Ectodermal cell (in vitro differentiated cells): ENCODE measurements at regions not wholly inside any gene's neighbourhood (a gene's known extent, or its start where the extent isn't known, plus 50 kb on each side); places are given as distances from the start of the nearest gene placed in this dataset.

ENCODE experiments used
- H3K27ac ChIP-seq: 2 replicates; pipeline ENCODE4 v1.7.0; 2013; ENCODE audit warnings: mild to moderate bottlenecking, low read depth, low read length; ENCODE audit not compliant: insufficient read depth, poor library complexity, severe bottlenecking
- H3K27me3 ChIP-seq: 2 replicates; pipeline ENCODE4 v1.7.0; 2013; ENCODE audit warnings: mild to moderate bottlenecking, low read length; ENCODE audit not compliant: insufficient read depth, control insufficient read depth, poor library complexity, severe bottlenecking
- H3K36me3 ChIP-seq: one replicate; pipeline ENCODE4 v1.7.0; 2013; ENCODE audit warnings: low read length; ENCODE audit not compliant: control insufficient read depth, insufficient read depth
- H3K4me1 ChIP-seq: one replicate; pipeline ENCODE4 v1.7.0; 2013; ENCODE audit warnings: low read length; ENCODE audit not compliant: control insufficient read depth, insufficient read depth
- H3K4me3 ChIP-seq: 2 replicates; pipeline ENCODE4 v1.7.0; 2013; ENCODE audit warnings: low read depth, low read length, control low read depth; ENCODE audit not compliant: insufficient read depth
- H3K9me3 ChIP-seq: 2 replicates; pipeline ENCODE4 v1.7.0; 2013; ENCODE audit warnings: mild to moderate bottlenecking, low read length, moderate library complexity; ENCODE audit not compliant: control insufficient read depth
- WGBS, 2 experiments: methylation state at CpG; one replicate each; pipeline ENCODE4 v1.1.7; 2013; ENCODE audit warnings: missing lambda C conversion rate in 2 of 2; 5-methylcytosine and 5-hydroxymethylcytosine counted together

GRCh38 chr3:66709532-66709931, 208.7 kb upstream of the LRIG1 start:
- Histone ChIP-seq H3K27ac (no peak overlapping the region), H3K4me3 (no peak overlapping the region), H3K4me1 (peaks cover 6% of the 10 kb centered on the region), H3K9me3 (no peaks in the 10 kb centered on the region), H3K36me3 (no peaks in the 10 kb centered on the region), H3K27me3 (no peaks in the 10 kb centered on the region)
- 47 to 48% methylated on average over 3 of the region's 3 CpGs for WGBS, 2 experiments

- WGBS, 2 experiments = 70 to 90% methylated on average over 3 to 4 of the region's 4 CpGs
- H3K4me1 ChIP-seq = peaks cover 6% of the 10 kb centered on the region
These were observed 211.4 kb upstream of the LRIG1 start for GRCh38 chr3:66712210-66712609.

GRCh38 chr3:66713921-66714320, 213.1 kb upstream of the LRIG1 start:
- peaks cover 6% of the 10 kb centered on the region for H3K4me1 ChIP-seq
- no peaks in the 10 kb centered on the region for H3K36me3 ChIP-seq
- H3K9me3 ChIP-seq = no peaks in the 10 kb centered on the region
- no peaks in the 10 kb centered on the region for H3K27me3 ChIP-seq
- 71 to 80% methylated on average over 2 of the region's 2 CpGs for WGBS, 2 experiments
- H3K27ac ChIP-seq = no peak overlapping the region
- H3K4me3 ChIP-seq = no peak overlapping the region

More at GRCh38 chr3:66712210-66712609, 211.4 kb upstream of the LRIG1 start:
- no peak overlapping the region for H3K4me3 ChIP-seq
- no peaks in the 10 kb centered on the region for H3K27me3 ChIP-seq
- no peak overlapping the region for H3K27ac ChIP-seq
- H3K36me3 ChIP-seq = no peaks in the 10 kb centered on the region
- H3K9me3 ChIP-seq = no peaks in the 10 kb centered on the region

- no peaks in the 10 kb centered on the region for H3K9me3 ChIP-seq
- H3K27ac ChIP-seq = no peak overlapping the region
- H3K36me3 ChIP-seq = no peaks in the 10 kb centered on the region
- no peaks in the 10 kb centered on the region for H3K27me3 ChIP-seq
- 90 to 93% methylated on average over 2 of the region's 2 CpGs for WGBS, 2 experiments
- H3K4me3 ChIP-seq = no peak overlapping the region
- peaks cover 1% of the 10 kb centered on the region for H3K4me1 ChIP-seq
These were observed 215.0 kb upstream of the LRIG1 start for GRCh38 chr3:66715806-66716205.

- Histone ChIP-seq H3K9me3 (no peaks in the 10 kb centered on the region), H3K4me1 (peaks cover 6% of the 10 kb centered on the region), H3K27ac (no peak overlapping the region), H3K27me3 (no peaks in the 10 kb centered on the region), H3K36me3 (no peaks in the 10 kb centered on the region), H3K4me3 (no peak overlapping the region)
- WGBS, 2 experiments = 97 to 98% methylated on average over 7 of the region's 7 CpGs
These were observed 217.0 kb upstream of the LRIG1 start for GRCh38 chr3:66717806-66718205.

DNA sequence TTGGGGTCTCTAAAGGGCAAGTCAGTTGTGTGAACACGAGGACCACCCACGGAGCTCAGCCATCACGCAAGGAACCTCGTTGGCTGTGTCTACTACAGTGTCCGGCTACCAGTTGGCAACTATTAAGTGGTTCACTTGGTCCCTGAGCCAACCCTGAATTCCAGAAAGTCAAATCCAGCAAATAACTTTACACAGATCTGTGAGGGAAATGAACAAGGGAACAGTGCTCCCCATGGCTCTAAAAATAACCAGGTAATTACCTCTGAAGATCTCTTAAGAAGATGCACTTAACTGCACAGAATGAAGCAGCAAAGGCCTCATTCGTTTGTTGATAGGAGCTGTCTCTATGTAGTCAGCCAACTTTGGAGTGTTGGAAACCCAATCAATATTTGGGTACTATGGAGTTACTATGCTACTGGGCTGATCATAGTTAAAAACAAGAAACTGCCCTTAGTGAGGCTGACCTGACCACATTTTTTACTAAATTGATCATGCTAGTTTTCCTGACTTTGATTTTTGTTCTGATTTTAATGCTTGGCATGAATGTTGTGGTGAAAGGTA, 219.1 kb upstream of the LRIG1 start:
- Histone ChIP-seq H3K27ac (no peak overlapping the region), H3K9me3 (no peaks in the 10 kb centered on the region), H3K4me3 (no peak overlapping the region), H3K27me3 (no peaks in the 10 kb centered on the region), H3K4me1 (peaks cover 6% of the 10 kb centered on the region), H3K36me3 (no peaks in the 10 kb centered on the region)
- WGBS, 2 experiments = 92 to 95% methylated on average over 6 of the region's 6 CpGs

DNA sequence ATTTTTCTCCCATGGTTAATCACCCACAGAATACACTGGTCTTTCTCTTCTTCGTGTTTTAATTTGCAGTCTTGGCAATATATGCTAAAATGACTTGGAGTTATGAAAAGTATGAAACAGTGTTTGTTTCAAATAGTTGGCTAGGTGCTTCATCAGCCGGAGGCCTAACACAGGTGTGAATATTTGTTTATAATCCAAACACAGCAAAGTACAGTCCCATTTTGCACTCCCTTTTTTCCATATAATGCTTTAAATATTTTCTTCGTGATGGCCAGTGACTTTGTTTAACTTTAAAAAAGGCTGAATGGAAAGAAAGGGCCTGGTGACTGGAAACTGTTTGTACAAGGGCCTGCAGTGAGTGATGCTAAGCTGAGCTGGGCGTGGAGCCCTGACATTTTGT, 219.7 kb upstream of the LRIG1 start:
- no peak overlapping the region for H3K27ac ChIP-seq
- no peaks in the 10 kb centered on the region for H3K27me3 ChIP-seq
- H3K36me3 ChIP-seq = no peaks in the 10 kb centered on the region
- no peak overlapping the region for H3K4me3 ChIP-seq
- 88 to 90% methylated on average over 4 of the region's 4 CpGs for WGBS, 2 experiments
- no peaks in the 10 kb centered on the region for H3K9me3 ChIP-seq
- peaks cover 6% of the 10 kb centered on the region for H3K4me1 ChIP-seq

GRCh38 chr3:66722675-66723074, 221.9 kb upstream of the LRIG1 start:
- WGBS, 2 experiments = 88 to 91% methylated on average over 2 of the region's 2 CpGs
- no peak overlapping the region for H3K27ac ChIP-seq

DNA sequence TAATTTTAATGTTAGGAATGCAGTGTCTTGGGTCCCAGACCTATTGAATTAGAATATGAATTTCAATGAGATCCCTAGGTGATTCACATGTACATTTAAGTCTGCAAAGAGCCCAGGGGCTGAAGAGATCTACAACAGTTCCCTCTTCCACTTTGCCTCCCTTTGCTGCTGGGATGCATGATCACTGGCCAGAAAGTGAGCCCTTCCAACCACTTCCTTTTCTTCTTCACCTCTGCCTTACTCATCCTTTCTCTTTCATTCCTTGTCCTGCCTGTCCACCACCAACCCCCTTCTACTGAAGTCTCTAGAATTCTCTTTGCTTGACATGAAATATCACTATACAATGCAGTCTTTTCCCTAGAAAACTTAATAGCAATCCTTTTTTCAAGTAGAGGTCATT, 222.4 kb upstream of the LRIG1 start:
- H3K27ac ChIP-seq = no peak overlapping the region
- no peaks in the 10 kb centered on the region for H3K9me3 ChIP-seq
- H3K27me3 ChIP-seq = no peaks in the 10 kb centered on the region
- H3K4me1 ChIP-seq = peaks cover 6% of the 10 kb centered on the region
- no peak overlapping the region for H3K4me3 ChIP-seq
- no peaks in the 10 kb centered on the region for H3K36me3 ChIP-seq

More at GRCh38 chr3:66722675-66723074, 221.9 kb upstream of the LRIG1 start:
- Histone ChIP-seq H3K4me1 (peaks cover 6% of the 10 kb centered on the region), H3K27me3 (no peaks in the 10 kb centered on the region), H3K9me3 (no peaks in the 10 kb centered on the region), H3K36me3 (no peaks in the 10 kb centered on the region), H3K4me3 (no peak overlapping the region)

DNA sequence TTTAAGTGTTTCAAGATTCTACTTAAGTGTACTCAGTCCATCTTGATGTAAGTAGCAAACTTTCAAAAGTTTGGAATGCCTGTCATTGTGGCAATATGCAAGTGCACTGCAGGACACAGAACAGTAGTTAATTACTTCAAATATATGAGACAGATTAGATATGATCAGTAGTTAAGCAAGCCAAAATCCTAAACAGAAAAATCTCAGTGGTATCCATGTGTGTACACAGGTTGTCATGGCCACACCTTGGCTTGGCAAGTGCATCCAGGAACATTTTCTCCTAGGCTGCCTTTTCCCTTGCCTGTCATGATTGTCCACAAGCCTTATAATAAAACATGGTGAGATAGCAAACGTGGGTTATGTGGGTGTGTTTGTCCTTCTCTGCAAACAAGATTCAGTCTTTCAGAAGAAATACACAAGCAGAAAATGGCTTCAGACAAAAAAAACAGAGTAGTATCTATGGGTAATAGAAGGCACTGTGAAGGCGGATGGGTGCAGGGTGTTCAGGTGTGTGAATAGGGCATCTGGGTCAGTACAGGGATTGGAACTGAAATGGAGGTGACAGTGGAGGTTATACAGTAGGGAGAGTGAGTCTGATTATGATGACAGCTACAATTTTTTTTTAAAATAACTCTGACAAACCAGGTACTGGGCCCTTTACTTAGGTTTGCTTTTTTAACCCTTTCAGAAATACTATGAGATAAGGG, 229.0 kb upstream of the LRIG1 start:
- Histone ChIP-seq H3K4me3 (no peak overlapping the region), H3K27ac (no peak overlapping the region), H3K9me3 (no peaks in the 10 kb centered on the region), H3K4me1 (no peaks in the 10 kb centered on the region), H3K27me3 (no peaks in the 10 kb centered on the region), H3K36me3 (no peaks in the 10 kb centered on the region)
- 92 to 96% methylated on average over 2 of the region's 2 CpGs for WGBS, 2 experiments
